Stomach (tissue), 8 donors: ENCODE measurements at regions not wholly inside any gene's neighbourhood (a gene's known extent, or its start where the extent isn't known, plus 50 kb on each side); places are given as distances from the start of the nearest gene placed in this dataset.

Source experiments
- DNase-seq, 2 donors: peaks; one replicate each; pipeline versions ENCODE4 v3.0.0 to v3.0.0-alpha.2; 2013 to 2019
- H3K27ac ChIP-seq, 5 donors: fragments of 200-600 bp in 4 of 5; sonication (generic) in 4 of 5; one replicate each; pipeline ENCODE4 v1.5.1; 2013 to 2019; ENCODE audit warnings: mild to moderate bottlenecking in 1 of 5, moderate library complexity in 1 of 5
- H3K27me3 ChIP-seq, 3 donors: fragments of 200-600 bp; sonication (generic); one replicate each; pipeline ENCODE4 v1.5.1; 2017 to 2019; ENCODE audit warnings: mixed run types in 1 of 3
- H3K36me3 ChIP-seq, 4 donors: fragments of 200-600 bp; sonication (generic); 1 replicate in 3 of 4; 2 replicates in 1 of 4; pipeline ENCODE4 v1.5.1; 2016 to 2019
- H3K4me1 ChIP-seq, 4 donors: fragments of 200-600 bp; sonication (generic); one replicate each; pipeline ENCODE4 v1.5.1; 2016 to 2019
- H3K4me3 ChIP-seq, 4 donors: fragments of 200-600 bp; sonication (generic) in 3 of 4; one replicate each; pipeline ENCODE4 v1.5.1; 2016 to 2019; ENCODE audit warnings: mild to moderate bottlenecking in 1 of 4
- H3K9me3 ChIP-seq, 4 donors: fragments of 200-600 bp; sonication (generic); one replicate each; pipeline ENCODE4 v1.5.1; 2016 to 2019
- CTCF ChIP-seq, 7 experiments: fragments of 450-650 bp in 4 of 7; fragments of 200-600 bp in 3 of 7; sonication (generic) in 3 of 7; IDR thresholded peaks; one replicate each; pipeline ENCODE4 v1.5.1; 2016 to 2019; ENCODE audit warnings: antibody characterized with exemption in 7 of 7, control low read depth in 2 of 7, mild to moderate bottlenecking in 1 of 7
- EP300 ChIP-seq: sonication (generic); formaldehyde crosslinking; IDR thresholded peaks from one replicate; pipeline ENCODE4 v1.6.1; 2017; ENCODE audit warnings: antibody characterized with exemption
- POLR2A ChIP-seq, 4 donors: fragments of 450-650 bp; IDR thresholded peaks; one replicate each; pipeline ENCODE4 v1.6.1; 2016; ENCODE audit warnings: antibody characterized with exemption in 4 of 4, control low read depth in 2 of 4, mild to moderate bottlenecking in 1 of 4, moderate library complexity in 1 of 4
- POLR2AphosphoS5 ChIP-seq, 3 donors: sonication (generic); formaldehyde crosslinking; IDR thresholded peaks; one replicate each; pipeline ENCODE4 v1.6.1; 2016; ENCODE audit warnings: antibody characterized with exemption in 3 of 3
- WGBS, 5 donors: extraction: QIAGEN DNeasy Blood & Tissue Kit in 3 of 5; methylation state at CpG; one replicate each; pipeline versions ENCODE4 v1.1.5 to v1.1.7; 2013 to 2018; 5-methylcytosine and 5-hydroxymethylcytosine counted together
- intact Hi-C: fragments of 100-400 bp; cut with DNase I; formaldehyde crosslinking; loops from one replicate; pipeline ENCODE4 v1.15.1; 2023; ENCODE audit warnings: low total_unique reads
- small RNA-seq, 4 donors: library from RNA; depleted of rRNA; stranded (forward); fragments of <200 nt; gene quantifications; one replicate each; pipeline ENCODE3, GENCODE V24; 2016
- donor health status: healthy with polysubstance abuse.
- donor health status: Bipolar disorder and iron deficiency.
- donor health status: healthy.

GRCh38 chr7:34596887-34597286 lies 61.1 kb upstream of the NPSR1 start:
- no peak for DNase-seq
- H3K36me3 ChIP-seq: no peaks in the 10 kb centered on the region
- no peak overlapping the region for H3K27ac ChIP-seq
- TF ChIP-seq CTCF (IDR thresholded peaks at IDR 0.05): no peak
- no peak for TF ChIP-seq POLR2A (IDR thresholded peaks at IDR 0.05)
- no peak for TF ChIP-seq EP300
- no peak for TF ChIP-seq POLR2AphosphoS5 (IDR thresholded peaks at IDR 0.05)
- H3K4me3 ChIP-seq: no peak overlapping the region
- no peaks in the 10 kb centered on the region for H3K4me1 ChIP-seq
- intact Hi-C loops: no loop called here
- H3K9me3 ChIP-seq: no peaks in the 10 kb centered on the region
- WGBS, 5 donors: 69 to 81% (median 78%) methylated on average over 2 of the region's 2 CpGs
- no peaks in the 10 kb centered on the region for H3K27me3 ChIP-seq

GRCh38 chr7:34603711-34604444 lies 54.1 kb upstream of the NPSR1 start:
- TF ChIP-seq CTCF (IDR thresholded peaks at IDR 0.05) (no peak), EP300 (no peak), POLR2AphosphoS5 (IDR thresholded peaks at IDR 0.05) (no peak), POLR2A (IDR thresholded peaks at IDR 0.05) (no peak)
- no peak overlapping the region for H3K27ac ChIP-seq
- no peak for DNase-seq

More at GRCh38 chr7:34603711-34604444, 54.1 kb upstream of the NPSR1 start:
- H3K4me3 ChIP-seq: no peak overlapping the region
- intact Hi-C loops: no loop called here
- no peaks in the 10 kb centered on the region for H3K9me3 ChIP-seq
- no peaks in the 10 kb centered on the region for H3K27me3 ChIP-seq
- no peaks in the 10 kb centered on the region for H3K4me1 ChIP-seq
- 55 to 62% (median 56%) methylated on average over 3 of the region's 3 CpGs for WGBS, 5 donors
- H3K36me3 ChIP-seq: no peaks in the 10 kb centered on the region

Small RNAs in the stretch of these regions (small RNA-seq; reads per million reads assigned to genes)
- 0 reads per million in 4 donors for gene RNU6-438P
